ENCODE measurements at regions not wholly inside any gene's neighbourhood (a gene's known extent, or its start where the extent isn't known, plus 50 kb on each side); places are given as distances from the start of the nearest gene placed in this dataset.

- TF ChIP-seq POLR2AphosphoS5 (IDR thresholded peaks at IDR 0.05), result no peak
- TF ChIP-seq POLR2A (IDR thresholded peaks at IDR 0.05), result no peak
- TF ChIP-seq CTCF (IDR thresholded peaks at IDR 0.05 in 8 of 11, conservative IDR thresholded peaks at IDR 0.05 in 3 of 11), result no peak
- H3K27ac ChIP-seq, result no peak overlapping the region
- no peaks in the 10 kb centered on the region for H3K27me3 ChIP-seq (replicated peaks in 1 of 7)
- H3K36me3 ChIP-seq, result no peaks in the 10 kb centered on the region
- no peaks in the 10 kb centered on the region for H3K9me3 ChIP-seq
- no peak overlapping the region for H3K4me3 ChIP-seq
- intact Hi-C loops (cut with DNase I; ENCODE audit: low total_unique reads), result no loop called here
- no peaks in the 10 kb centered on the region for H3K4me1 ChIP-seq
- DNase-seq, result no peak
- WGBS, 5 donors, result 48 to 62% (median 54%) methylated on average over 2 of the region's 2 CpGs
Measured at GRCh38 chr20:6467562-6467961, 299.9 kb upstream of the BMP2 start.

- H3K4me1 ChIP-seq, result no peaks in the 10 kb centered on the region
- no peak overlapping the region for H3K27ac ChIP-seq
- intact Hi-C loops (cut with DNase I; ENCODE audit: low total_unique reads), result no loop called here
- DNase-seq, result no peak
- TF ChIP-seq POLR2AphosphoS5 (IDR thresholded peaks at IDR 0.05), result no peak
- TF ChIP-seq CTCF (IDR thresholded peaks at IDR 0.05 in 8 of 11, conservative IDR thresholded peaks at IDR 0.05 in 3 of 11), result no peak
- no peak for TF ChIP-seq POLR2A (IDR thresholded peaks at IDR 0.05)
- no peak overlapping the region for H3K4me3 ChIP-seq
- 79 to 89% (median 82%) methylated on average over 6 of the region's 6 CpGs for WGBS, 5 donors
- H3K27me3 ChIP-seq (replicated peaks in 1 of 7), result no peaks in the 10 kb centered on the region
- H3K36me3 ChIP-seq, result no peaks in the 10 kb centered on the region
- H3K9me3 ChIP-seq, result no peaks in the 10 kb centered on the region
Measured at GRCh38 chr20:6466075-6466810, 301.2 kb upstream of the BMP2 start.

- intact Hi-C loops (cut with DNase I; ENCODE audit: low total_unique reads), result no loop called here
- 81 to 94% (median 85%) methylated on average over 4 of the region's 4 CpGs for WGBS, 5 donors
- no peak overlapping the region for H3K4me3 ChIP-seq
- DNase-seq, result no peak
- H3K4me1 ChIP-seq, result no peaks in the 10 kb centered on the region
- TF ChIP-seq CTCF (IDR thresholded peaks at IDR 0.05 in 8 of 11, conservative IDR thresholded peaks at IDR 0.05 in 3 of 11) (no peak), POLR2A (IDR thresholded peaks at IDR 0.05) (no peak), POLR2AphosphoS5 (IDR thresholded peaks at IDR 0.05) (no peak)
- H3K27me3 ChIP-seq (replicated peaks in 1 of 7), result no peaks in the 10 kb centered on the region
- peaks cover 0 to 3% (median 0%) of the 10 kb centered on the region in 8 donors for H3K9me3 ChIP-seq
- no peaks in the 10 kb centered on the region for H3K36me3 ChIP-seq
- H3K27ac ChIP-seq, result no peak overlapping the region
Measured at GRCh38 chr20:6450841-6451240, 316.6 kb upstream of the BMP2 start.

- Histone ChIP-seq H3K9me3 (peaks cover 0 to 6% (median 0%) of the 10 kb centered on the region in 8 donors), H3K27me3 (replicated peaks in 1 of 7) (no peaks in the 10 kb centered on the region)
- DNase-seq, result no peak
Measured at GRCh38 chr20:6440443-6440799, 317.6 kb upstream of the FERMT1 start.

More at GRCh38 chr20:6440443-6440799, 317.6 kb upstream of the FERMT1 start:
- Histone ChIP-seq H3K4me1 (no peaks in the 10 kb centered on the region), H3K36me3 (no peaks in the 10 kb centered on the region), H3K27ac (no peak overlapping the region), H3K4me3 (no peak overlapping the region)
- intact Hi-C loops (cut with DNase I; ENCODE audit: low total_unique reads), result no loop called here
- WGBS, 5 donors, result 64 to 93% (median 77%) methylated on average over 5 of the region's 5 CpGs
- TF ChIP-seq POLR2AphosphoS5 (IDR thresholded peaks at IDR 0.05), result no peak
- no peak for TF ChIP-seq CTCF (IDR thresholded peaks at IDR 0.05 in 8 of 11, conservative IDR thresholded peaks at IDR 0.05 in 3 of 11)
- no peak for TF ChIP-seq POLR2A (IDR thresholded peaks at IDR 0.05)

Measured in spleen (tissue), 11 donors.